Limb (tissue), 2 donors: ENCODE measurements at regions not wholly inside any gene's neighbourhood (a gene's known extent, or its start where the extent isn't known, plus 50 kb on each side); places are given as distances from the start of the nearest gene placed in this dataset.

Source experiments
- DNase-seq, 2 donors: peaks; one replicate each; pipeline ENCODE4 v3.0.0-alpha.2; 2016; ENCODE audit errors: extremely low spot score in 2 of 2

DNA sequence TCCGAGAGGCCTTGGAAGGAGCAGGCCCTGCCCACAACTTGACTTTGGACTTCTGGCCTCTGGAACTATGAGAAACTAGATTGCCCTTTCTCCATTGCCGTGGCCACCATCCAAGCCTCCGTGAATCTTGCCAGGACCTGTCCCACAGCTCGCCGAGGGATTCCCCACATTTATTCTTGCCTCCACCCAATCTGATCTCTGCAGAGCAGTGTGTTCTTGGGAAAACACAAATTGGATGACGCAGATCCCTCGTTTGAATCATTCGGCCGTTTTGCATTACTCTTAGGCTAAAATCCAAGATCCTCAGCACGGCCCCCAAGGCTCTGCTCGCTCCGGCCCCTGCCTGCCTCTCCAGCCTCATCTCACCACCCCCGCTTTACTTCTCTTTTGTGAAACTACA, 364.2 kb downstream of the ZNF516 start:
- no peak for DNase-seq

DNA sequence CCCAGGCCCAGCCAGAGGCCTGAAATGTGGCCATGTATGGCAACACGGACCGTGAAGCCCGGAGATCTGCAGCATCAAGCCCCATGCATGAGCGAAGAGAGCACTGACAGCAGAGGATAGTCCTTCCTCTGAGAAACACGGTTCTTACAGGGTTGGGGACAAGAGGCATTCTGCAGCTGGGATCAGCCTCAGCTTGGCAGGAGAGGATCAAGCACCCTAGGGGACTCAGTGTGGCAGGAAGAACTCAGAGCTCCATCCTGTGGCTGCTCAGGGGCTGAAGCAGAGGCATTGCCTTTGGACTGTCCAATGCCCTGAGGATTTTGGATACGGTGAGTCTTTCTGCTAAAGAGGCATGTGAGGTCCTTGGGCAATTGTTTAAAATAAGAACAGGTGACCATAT, 368.7 kb downstream of the ZNF516 start:
- DNase-seq = peak in 1 of 2 donors; percentile 51

DNA sequence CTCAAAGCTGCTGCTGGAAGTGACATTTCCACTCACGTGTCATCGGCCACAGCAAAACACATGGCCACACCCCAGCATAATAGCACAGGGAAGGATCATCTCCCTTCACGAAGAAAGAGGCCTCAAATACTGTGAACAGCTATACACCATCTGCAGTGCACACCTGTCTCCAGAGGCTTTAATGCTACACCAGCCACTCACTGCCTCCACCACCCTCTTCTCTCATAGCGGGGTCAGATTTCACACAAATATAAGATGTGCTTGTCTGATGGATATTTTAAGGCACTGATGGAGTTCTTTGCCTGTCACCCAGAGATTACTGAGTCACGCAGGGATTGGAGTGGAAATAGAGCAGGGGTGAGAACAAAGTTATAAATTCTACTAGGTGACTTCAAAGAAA, 374.0 kb downstream of the ZNF516 start:
- DNase-seq = no peak

DNA sequence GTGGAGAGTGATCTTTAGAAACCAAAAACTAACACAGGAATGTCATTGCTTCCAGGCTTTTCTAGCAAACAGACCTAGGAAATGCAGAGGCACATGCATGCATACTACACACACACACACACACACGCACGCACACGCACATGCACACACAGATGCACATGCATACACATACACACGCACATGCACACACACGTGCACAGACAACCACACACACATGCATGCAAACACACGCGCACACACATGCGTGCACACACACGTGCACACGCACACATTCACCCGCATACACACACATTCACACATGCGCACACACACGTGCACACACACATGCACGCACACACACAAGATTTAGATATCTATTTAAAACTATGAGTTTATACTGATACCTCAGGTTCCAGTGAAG, 379.5 kb downstream of the ZNF516 start:
- no peak for DNase-seq

DNA sequence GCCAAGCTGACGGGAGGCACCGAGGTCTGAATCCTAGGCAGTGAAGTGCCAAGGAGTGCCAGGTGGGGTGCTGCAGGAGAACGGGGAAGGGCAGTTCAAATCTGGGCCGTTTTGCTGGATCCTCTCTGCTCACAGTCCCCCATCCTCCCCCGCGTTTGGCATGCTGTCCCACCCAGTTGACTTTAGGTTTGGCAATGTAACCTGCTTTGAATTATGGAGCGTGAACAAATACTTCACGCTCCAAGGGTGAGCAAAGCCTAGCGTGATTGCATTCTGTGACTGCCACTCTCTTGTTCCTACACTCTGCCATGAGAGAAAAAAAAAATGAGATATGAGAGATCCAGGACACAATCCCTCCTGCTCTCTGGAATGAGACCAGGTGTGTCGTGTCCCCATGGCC, 381.9 kb downstream of the ZNF516 start:
- no peak for DNase-seq

DNA sequence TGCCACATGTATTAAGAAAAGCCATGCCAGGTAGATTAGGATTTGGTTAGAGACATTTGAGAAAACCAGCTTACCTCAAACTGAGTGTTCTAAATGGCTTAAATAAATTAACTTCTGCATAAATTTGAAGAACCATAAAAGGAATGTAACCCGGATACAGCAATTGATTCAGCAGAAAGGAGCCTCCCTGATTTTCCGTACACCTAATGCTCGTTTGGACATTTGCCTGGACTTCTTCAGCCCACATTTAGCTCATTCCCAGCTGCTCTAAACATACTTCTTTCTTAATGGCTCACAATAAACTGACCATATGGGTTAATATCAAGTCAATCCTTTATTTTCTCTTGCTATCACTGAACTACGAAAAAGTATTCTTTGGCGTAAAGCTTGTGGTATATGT, 392.4 kb downstream of the ZNF516 start:
- peak in 1 of 2 donors; percentile 64 for DNase-seq

DNA sequence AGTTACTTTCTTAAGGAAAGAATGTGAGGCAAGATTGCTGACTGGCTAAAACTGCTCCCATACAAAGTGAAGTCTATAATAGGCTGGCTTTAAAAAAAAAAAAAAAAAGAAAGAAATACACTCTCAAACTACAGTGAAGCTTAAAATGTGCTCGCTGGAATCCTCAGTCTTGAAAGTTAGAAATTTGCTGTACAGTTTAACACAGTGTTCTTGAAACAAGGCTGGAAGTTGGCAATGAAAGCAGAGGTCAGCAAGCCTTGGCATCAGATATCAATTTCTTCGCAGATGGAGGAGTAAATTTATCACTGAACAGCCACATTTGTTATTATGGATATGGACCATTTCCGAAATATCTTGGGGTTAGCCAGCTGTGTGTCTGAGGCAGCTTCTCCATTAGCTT, 392.9 kb downstream of the ZNF516 start:
- DNase-seq = peak in 1 of 2 donors; percentile 51

DNA sequence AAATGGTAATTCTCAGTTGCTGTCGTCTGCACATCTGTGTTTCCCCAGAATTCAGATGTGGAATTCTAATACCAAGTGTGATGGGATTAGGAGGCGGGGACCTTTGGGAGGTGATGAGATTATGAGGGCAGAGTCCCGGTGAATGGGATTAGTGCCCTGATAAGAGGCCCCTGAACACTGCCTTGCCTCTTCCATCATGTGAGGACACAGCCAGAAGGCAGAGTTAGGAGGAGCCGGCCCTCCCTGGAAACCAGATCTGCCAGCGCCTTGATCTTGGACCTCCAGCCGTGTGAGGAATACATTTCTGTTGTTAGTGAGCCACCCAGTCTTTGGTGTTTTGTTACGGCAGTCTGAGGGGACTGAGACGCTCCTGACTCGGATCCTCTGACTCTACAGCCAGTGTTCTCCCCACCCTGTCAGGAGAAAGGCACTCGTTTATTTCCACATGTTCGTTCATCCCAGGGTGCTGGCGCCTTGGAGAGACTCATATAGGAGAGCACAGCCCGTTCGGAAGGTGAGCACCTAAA, 395.0 kb downstream of the ZNF516 start:
- DNase-seq = no peak

DNA sequence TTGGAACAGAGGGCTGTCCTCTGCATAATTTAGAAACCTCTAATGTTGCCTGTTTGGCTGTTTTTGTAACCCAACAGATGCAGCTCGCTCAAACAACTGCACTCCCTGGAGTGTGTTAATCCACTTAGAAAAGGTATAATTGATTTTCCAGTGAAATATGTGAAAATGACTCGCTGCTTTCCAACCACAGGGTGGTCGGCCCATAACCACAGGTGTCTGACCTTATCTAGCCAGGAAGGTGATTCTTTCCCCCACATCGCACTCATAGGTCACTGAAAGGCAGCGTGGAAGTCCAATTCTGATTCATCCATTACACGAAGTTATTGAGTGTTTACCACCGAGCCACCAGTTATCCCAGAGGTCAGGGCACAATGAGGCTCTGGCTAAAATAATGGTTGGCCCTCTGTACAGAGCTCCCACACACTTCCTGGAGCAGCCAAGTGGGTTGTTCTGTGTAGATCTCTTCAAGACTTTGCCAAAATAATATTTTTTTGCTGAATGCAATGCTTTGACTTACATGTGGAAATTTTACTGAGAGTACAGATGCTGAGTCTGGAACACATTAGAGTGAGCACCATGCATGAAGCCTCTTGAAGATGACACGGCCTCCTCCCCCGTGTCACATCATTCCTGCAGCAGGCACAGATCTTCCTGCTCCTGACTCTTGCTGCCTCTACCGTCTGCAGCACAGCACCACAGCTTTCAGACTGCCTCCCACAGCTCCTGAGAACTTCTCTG, 396.2 kb downstream of the ZNF516 start:
- peak in 1 of 2 donors; percentile 64 for DNase-seq

DNA sequence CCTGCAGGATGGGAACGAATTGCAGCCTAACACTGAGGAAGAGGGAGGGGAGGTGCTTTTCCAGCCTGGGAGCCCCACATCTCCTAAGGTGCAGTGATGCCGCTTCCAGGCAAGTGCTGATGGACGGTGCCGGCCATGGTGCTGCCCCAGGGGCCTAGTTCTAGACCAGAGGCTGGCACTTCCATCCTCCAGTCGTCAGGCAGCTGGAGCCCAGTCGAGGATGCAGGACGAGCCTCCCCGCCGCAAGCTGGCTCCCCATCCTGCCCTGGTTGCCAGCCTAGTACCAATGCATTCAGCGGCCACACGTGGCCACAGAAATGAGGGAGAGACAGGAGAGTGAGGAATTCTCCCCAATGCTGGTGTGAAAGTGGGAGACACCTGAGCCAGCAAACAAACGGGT, 413.5 kb downstream of the ZNF516 start:
- DNase-seq = no peak

DNA sequence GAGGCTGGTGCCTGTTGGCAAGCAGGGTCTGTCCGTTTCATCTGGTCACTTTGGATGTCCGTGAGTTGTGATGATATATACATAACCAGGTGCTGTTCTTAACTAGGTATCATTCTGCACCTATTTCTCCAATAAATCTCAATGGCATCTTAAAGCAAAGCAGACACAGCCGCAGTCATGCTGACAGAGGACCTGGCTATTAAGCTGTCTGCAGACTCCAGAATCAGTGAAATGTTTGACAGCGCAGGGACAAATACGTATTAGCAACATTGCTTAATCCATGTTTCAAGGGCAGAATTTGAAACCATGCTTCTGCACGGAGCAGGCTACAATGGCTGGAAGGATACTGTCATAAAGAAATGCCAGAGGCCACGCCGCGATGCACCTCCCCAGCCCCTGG, 414.6 kb downstream of the ZNF516 start:
- DNase-seq = no peak

DNA sequence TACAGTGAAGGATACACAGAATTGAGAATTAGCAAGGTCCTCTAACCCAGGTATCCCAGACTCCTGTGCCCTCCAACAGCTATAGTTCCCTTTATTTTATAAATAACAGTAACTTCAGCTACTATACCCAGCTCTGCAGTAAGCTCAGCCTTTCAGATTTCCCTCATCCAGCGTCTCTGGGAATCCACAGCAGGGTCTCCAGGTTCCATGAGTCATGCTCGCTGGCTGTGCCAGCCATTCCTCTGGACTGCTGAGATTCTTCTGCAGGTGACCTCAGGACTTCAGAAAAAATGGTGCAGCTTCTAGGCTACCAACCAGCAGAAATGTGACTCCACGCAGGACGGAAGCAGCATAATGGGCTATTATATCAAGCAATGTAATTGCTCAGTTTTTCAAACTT, 419.3 kb downstream of the ZNF516 start:
- DNase-seq = no peak

DNA sequence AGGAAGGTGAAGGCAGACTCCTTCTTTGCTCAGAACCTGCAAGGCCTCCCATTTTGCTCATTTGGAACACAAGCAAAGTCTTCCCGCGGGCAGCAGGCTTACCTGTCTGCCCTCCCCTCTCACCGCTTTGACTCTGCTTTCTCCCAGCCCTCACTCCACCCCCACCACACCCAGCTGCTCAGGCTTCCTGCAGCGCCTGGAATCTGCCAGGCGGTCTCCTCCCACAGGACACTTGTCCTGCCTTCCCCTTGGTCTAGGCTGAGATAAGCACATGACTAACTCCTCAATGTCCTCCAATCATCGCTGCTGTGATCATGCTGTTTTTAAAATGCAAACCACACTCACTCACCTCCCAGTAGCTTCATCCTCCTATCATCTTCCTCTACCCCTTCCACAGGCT, 430.0 kb downstream of the ZNF516 start:
- no peak for DNase-seq

DNA sequence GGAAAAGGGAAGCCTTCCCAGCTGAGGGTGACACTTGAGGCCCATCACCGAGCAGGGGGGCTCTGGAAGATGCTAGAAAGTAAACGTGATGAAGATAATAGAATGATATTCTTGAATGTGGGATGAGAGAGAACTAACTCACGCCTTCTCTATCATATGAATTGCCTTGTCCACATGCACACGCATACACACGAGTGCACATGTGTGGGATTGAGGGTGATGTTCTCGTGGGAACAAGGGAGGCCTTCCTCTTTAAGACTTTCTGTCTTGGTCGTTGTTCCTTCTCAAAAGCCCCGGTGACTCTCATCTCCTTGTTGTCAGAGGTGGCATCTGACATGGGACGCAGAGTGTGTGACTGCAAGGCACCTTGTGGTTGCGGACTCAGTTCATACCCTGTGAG, 436.9 kb downstream of the ZNF516 start:
- DNase-seq = no peak

DNA sequence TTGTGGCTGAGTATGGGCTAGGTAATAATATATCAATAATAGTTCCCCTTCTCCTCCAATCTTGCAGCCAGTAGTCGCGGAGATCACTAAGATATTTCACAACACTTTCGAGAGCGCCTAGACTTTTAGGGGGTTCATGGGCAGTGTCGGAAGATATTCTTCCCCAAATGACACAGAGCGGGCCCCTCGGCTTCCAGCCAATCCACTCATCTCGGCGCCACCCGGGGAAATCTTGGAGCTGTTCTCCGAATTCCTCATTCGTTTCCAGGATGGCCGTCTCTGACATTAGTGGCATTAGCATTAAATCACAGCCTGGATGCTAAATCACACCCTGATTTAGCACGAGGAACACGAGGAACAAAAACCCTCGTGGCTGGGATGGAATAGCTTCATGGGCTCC, 437.7 kb downstream of the ZNF516 start:
- DNase-seq = no peak

DNA sequence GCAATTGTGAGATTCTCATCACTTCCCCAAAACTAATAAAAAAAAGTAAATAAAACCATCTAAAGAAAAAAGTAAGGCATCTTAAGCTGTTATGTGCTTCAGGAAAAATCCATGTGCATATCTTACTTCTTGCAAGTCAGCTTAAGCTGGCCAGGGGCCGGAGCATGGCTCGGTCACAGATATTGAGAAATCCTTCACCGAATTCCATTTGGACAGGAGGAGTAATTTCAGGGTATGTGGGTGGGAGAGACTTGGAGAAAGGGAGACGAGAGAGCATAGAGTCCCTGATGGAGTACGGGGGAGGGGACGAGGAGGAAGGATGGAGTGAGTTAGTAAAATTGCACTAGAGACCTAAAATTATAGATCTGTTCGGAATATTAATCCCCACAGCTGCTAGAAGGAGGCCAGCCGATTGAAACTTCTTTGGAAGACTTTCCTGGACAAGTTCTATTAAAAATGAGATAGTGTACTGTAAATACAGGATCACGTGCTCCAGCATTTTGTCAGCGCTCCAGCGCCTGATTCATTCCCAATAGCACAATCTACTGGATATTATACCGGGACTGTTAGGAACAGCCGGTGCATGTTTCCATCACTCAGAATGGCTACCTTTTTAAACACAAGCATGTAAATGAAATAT, 438.5 kb downstream of the ZNF516 start:
- peak in 1 of 2 donors; percentile 29 for DNase-seq

DNA sequence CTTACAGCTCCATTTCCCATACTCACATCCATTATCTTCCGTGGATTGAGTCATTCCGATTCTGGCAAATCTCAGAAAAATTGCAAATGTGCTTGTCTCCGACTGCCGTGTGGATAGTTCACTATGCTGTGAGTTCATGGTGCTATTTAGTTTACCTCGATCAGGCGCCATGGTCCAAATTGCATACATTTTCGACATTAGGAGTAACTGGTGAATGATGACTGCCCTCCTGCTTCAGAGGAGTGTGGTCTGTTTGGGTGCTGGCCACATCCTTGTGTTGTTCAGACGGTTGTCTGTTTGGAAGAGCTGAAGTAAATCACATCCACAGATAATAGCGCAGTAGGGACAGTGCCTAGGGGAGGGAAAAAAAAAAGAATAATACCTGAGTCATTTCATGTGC, 439.5 kb downstream of the ZNF516 start:
- DNase-seq = no peak

DNA sequence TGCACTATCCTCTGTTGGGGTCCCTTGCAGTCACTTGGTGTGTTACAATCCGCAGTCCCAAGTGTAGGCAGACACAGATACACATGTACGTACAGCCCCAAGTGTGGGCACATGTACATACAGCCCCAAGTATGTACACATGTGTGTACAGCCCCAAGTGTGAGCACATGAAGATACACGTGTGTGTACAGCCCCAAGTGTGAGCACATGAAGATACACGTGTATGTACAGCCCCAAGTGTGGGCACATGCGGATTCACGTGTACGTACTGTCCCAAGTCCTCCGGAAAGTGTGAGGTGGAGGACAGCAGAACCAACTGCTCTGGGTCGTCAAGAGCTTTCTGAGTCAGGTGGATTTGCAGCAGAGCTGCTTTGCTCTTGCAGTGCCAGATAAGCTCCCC, 440.0 kb downstream of the ZNF516 start:
- DNase-seq = no peak

DNA sequence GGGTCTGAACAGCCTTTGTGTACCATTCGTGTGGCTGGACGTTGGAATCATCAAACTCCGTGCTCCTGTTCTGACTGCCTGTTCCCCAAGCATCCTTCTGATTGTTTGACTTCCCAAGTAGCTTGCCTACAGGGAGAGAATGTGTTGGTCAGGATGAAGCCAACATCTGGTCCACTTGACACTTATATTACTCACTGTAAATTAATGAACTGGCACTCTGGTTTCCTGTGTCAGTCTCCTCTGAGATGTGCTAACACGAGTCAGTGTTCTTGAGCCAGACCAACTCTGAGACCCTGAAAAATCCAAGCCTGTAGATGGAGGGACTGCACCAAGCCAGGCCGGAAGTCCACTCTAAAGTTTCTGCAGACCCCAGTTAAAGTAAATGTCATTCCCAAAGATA, 440.9 kb downstream of the ZNF516 start:
- DNase-seq = no peak

DNA sequence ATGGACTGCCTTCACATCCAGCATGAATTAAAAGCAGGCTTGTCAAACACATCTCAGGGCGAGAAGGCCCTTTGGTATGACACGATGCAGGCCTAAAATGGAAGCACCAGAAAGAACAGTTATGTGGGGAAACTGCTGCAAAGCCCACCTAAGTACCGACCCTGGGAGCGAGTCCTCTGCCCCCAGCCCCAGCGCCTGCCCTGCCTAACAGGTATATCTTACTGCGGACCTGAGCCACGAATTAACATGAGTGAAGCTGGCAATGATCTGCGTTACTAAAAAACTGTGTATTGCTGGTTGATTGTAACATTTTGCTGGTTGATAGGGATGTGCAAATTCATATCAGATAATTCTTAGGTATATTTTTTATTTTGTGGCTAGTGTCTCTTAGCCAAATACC, 441.5 kb downstream of the ZNF516 start:
- no peak for DNase-seq

DNA sequence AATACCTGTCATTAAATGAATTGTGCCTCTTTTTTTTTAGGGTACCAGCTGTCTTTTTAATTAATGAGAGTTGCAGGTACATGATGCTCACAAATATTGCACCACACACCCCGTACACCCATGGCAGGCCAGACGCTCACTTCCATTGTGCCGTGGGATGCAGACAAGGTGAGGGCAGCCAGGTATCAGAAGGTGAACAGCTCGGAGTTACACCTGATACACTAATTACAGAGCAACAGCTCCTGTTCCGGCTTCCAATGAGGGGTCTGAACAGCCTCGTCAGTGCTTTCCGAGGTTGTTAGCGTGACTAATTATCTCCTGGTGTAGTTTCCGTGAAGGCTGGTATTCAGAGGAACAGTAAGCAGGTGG, 442.8 kb downstream of the ZNF516 start:
- no peak for DNase-seq

DNA sequence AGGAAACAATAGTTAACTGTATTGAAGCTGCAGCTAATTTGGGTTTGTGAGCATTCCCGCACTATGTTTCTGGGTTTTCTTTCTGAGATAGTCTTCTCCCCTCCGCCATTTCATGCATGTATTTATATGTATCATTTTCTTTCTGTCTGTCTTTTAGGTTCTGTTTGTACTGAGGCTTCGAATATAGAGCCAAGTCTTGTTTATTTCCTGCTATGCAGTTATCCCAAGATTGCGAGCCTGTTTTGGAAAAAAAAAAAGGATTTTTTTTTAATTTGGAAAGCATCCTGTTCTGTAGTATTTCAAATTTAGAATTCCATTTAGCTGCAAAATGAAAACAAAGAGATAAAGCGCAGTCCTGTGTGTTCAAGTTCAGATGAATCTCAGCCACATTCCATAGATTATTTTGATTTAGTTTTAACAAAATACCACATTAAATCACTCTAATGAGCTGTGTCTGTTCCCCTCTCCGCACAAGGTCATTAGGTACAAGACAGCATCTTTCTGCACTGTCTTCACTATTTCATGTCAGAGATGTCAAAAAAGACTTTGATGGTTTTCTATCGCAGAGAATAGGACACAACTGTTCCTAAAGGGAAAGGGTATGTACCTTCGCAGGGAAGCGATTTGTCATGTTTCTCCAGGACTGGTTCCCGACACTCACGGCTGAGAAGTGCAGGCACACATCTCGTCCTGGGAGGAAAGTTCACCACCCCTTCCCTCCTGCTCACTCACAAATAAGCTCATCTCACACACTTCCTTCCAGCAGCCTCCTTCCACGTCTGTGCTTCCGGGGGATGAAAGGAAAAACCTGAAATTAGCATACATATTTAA, 443.4 kb downstream of the ZNF516 start:
- DNase-seq = no peak
